Stomach (tissue), 4 donors: ENCODE measurements at regions not wholly inside any gene's neighbourhood (a gene's known extent, or its start where the extent isn't known, plus 50 kb on each side); places are given as distances from the start of the nearest gene placed in this dataset.

Source experiments
- POLR2AphosphoS5 ChIP-seq, 3 donors: sonication (generic); formaldehyde crosslinking; IDR thresholded peaks; one replicate each; pipeline ENCODE4 v1.6.1; 2016; ENCODE audit warnings: antibody characterized with exemption in 3 of 3
- TF ChIP-seq, protein P1 (sequence below), 7 experiments: fragments of 450-650 bp in 4 of 7; fragments of 200-600 bp in 3 of 7; sonication (generic) in 3 of 7; IDR thresholded peaks; one replicate each; pipeline ENCODE4 v1.5.1; 2016 to 2019; ENCODE audit warnings: antibody characterized with exemption in 7 of 7, control low read depth in 2 of 7, mild to moderate bottlenecking in 1 of 7

- TF ChIP-seq, protein P1, sequence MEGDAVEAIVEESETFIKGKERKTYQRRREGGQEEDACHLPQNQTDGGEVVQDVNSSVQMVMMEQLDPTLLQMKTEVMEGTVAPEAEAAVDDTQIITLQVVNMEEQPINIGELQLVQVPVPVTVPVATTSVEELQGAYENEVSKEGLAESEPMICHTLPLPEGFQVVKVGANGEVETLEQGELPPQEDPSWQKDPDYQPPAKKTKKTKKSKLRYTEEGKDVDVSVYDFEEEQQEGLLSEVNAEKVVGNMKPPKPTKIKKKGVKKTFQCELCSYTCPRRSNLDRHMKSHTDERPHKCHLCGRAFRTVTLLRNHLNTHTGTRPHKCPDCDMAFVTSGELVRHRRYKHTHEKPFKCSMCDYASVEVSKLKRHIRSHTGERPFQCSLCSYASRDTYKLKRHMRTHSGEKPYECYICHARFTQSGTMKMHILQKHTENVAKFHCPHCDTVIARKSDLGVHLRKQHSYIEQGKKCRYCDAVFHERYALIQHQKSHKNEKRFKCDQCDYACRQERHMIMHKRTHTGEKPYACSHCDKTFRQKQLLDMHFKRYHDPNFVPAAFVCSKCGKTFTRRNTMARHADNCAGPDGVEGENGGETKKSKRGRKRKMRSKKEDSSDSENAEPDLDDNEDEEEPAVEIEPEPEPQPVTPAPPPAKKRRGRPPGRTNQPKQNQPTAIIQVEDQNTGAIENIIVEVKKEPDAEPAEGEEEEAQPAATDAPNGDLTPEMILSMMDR (IDR thresholded peaks at IDR 0.05) = no peak
- no peak for TF ChIP-seq POLR2AphosphoS5 (IDR thresholded peaks at IDR 0.05)
Measured at GRCh38 chr6:55663914-55664313, 84.9 kb upstream of the HMGCLL1 start.
